ENCODE measurements at regions not wholly inside any gene's neighbourhood (a gene's known extent, or its start where the extent isn't known, plus 50 kb on each side); places are given as distances from the start of the nearest gene placed in this dataset.

DNA sequence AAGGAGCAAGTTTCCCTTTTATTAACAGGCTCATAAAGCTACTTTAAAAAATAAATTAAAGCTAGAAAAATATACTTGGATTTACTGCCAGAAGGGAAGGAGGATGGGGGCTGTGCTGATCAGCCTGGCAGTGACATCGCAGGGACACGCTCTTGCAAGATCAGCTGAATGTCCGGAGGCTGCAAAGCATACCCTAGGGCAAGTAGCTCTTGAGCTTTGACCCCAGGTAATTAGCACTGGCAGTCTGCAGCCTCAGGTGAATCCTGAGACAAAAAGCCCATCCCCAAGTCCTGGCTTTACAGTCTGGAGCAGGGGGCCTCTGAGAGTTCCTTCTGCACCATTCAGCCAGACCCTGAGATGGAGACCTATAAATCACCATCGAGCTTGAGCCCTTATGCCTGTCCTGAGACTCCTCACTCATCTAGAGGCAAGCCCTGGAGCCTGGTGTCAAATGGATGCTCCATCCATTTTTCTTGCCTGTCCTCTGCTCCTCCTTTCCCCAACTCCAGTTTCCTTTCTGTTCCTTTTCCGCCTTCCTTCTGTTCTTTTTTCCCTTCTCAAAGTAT, 131.7 kb downstream of the TMEM114 start:
- Histone ChIP-seq H3K4me3 (no peak overlapping the region), H3K27ac (no peak overlapping the region), H3K27me3 (no peaks in the 10 kb centered on the region), H3K36me3 (no peaks in the 10 kb centered on the region), H3K9me3 (peaks cover 0 to 8% (median 0%) of the 10 kb centered on the region in 3 donors), H3K4me1 (no peaks in the 10 kb centered on the region)
- TF ChIP-seq, protein P1, sequence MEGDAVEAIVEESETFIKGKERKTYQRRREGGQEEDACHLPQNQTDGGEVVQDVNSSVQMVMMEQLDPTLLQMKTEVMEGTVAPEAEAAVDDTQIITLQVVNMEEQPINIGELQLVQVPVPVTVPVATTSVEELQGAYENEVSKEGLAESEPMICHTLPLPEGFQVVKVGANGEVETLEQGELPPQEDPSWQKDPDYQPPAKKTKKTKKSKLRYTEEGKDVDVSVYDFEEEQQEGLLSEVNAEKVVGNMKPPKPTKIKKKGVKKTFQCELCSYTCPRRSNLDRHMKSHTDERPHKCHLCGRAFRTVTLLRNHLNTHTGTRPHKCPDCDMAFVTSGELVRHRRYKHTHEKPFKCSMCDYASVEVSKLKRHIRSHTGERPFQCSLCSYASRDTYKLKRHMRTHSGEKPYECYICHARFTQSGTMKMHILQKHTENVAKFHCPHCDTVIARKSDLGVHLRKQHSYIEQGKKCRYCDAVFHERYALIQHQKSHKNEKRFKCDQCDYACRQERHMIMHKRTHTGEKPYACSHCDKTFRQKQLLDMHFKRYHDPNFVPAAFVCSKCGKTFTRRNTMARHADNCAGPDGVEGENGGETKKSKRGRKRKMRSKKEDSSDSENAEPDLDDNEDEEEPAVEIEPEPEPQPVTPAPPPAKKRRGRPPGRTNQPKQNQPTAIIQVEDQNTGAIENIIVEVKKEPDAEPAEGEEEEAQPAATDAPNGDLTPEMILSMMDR (IDR thresholded peaks at IDR 0.05), result no peak
- no peak for DNase-seq
- intact Hi-C loops (cut with DNase I; ENCODE audit: low total_unique reads), result no loop called here

DNA sequence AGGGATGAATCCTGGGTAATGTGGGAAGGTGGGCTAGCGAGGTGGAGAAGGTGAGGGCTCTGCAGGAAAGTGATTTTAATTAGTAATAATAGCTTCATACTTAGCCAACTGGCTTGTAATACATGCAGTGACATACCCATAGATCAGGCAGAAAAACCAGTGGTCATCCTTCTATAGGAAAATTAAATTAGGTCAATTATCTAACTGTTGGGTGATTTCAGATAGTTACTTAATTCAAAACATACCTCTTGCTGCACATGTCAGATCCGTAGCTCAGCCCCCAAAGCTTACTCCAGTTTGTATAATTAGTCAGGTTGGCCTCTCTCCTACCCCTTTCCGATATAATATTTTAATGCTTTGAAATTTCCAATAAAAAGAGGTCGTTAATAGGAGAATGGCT, 137.0 kb downstream of the TMEM114 start:
- Histone ChIP-seq H3K4me1 (no peaks in the 10 kb centered on the region), H3K4me3 (no peak overlapping the region), H3K27me3 (no peaks in the 10 kb centered on the region), H3K9me3 (peaks cover 0 to 8% (median 0%) of the 10 kb centered on the region in 3 donors), H3K36me3 (no peaks in the 10 kb centered on the region), H3K27ac (no peak overlapping the region)
- TF ChIP-seq, protein P1 (IDR thresholded peaks at IDR 0.05), result no peak
- DNase-seq, result no peak
- intact Hi-C loops (cut with DNase I; ENCODE audit: low total_unique reads), result no loop called here

DNA sequence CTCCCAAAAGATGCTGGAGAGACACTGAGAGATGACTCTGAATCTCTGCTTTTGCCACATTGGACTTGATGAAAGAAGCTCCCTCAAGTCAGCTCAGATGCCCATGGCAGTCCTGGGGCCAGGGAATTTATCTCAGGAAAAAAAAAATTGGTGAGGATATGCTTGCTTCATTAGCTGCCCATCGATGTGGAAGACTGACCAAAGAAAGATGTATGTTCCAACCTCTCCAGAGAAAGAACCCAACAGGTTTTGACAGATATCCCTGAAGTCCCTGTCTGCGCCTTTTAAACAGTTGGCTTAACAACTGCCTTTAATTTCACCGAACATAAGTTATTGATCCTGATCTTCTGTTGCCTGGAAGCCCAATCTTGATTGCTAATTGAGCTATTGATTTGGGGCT, 137.4 kb downstream of the TMEM114 start:
- Histone ChIP-seq H3K27ac (no peak overlapping the region), H3K4me3 (no peak overlapping the region), H3K27me3 (no peaks in the 10 kb centered on the region), H3K9me3 (peaks cover 0 to 8% (median 0%) of the 10 kb centered on the region in 3 donors), H3K4me1 (no peaks in the 10 kb centered on the region), H3K36me3 (no peaks in the 10 kb centered on the region)
- DNase-seq, result no peak
- TF ChIP-seq, protein P1 (IDR thresholded peaks at IDR 0.05), result no peak
- intact Hi-C loops (cut with DNase I; ENCODE audit: low total_unique reads), result no loop called here

DNA sequence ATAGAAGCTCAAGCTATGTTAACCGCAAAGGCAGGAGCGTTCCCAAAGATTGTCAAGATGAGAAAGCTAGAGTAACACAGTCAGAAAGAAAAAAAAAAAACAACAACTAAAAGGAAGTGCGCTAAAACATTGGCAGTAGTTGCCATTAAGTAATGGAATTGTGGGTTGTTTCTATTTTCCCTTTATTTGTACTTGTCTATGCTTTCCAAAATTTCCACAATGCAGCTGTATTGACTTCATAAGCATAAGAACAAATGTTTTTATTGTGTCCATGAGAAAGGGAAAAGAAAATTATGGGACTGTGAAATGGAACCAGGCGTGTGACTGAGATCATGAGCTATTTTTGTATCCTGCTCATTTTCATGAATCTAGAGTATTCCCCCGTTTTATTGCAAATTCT, 153.4 kb downstream of the TMEM114 start:
- H3K27ac ChIP-seq, result no peak overlapping the region
- intact Hi-C loops (cut with DNase I; ENCODE audit: low total_unique reads), result no loop called here
- DNase-seq, result no peak

DNA sequence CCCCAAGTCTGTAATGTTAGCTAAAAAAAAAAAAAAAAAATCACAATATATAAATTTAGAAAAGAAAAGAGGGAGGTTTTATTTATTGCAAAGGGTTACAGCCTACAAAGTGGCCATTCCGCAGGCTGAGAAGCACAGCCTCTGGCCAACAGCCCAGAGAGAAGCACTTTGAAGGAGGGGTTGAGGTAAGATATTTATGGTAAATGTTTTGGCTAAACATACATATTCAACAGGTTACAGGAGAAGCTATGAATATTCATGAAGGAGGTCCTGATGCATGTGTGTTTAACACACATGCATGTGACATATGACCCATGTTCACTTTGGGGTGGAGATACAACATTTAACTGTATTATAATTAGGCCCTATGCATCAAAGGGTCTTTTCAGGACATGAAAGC, 158.5 kb downstream of the TMEM114 start:
- Histone ChIP-seq H3K9me3 (no peaks in the 10 kb centered on the region), H3K27ac (no peak overlapping the region), H3K27me3 (no peaks in the 10 kb centered on the region), H3K36me3 (no peaks in the 10 kb centered on the region), H3K4me1 (no peaks in the 10 kb centered on the region), H3K4me3 (no peak overlapping the region)
- TF ChIP-seq, protein P1 (IDR thresholded peaks at IDR 0.05), result no peak
- intact Hi-C loops (cut with DNase I; ENCODE audit: low total_unique reads), result no loop called here
- DNase-seq, result no peak

More for the DNA sequence above, 153.4 kb downstream of the TMEM114 start:
- peaks cover 0 to 10% (median 0%) of the 10 kb centered on the region in 3 donors for H3K9me3 ChIP-seq
- no peaks in the 10 kb centered on the region for H3K27me3 ChIP-seq
- no peak overlapping the region for H3K4me3 ChIP-seq
- no peaks in the 10 kb centered on the region for H3K36me3 ChIP-seq
- H3K4me1 ChIP-seq, result no peaks in the 10 kb centered on the region
- TF ChIP-seq, protein P1 (IDR thresholded peaks at IDR 0.05), result no peak

DNA sequence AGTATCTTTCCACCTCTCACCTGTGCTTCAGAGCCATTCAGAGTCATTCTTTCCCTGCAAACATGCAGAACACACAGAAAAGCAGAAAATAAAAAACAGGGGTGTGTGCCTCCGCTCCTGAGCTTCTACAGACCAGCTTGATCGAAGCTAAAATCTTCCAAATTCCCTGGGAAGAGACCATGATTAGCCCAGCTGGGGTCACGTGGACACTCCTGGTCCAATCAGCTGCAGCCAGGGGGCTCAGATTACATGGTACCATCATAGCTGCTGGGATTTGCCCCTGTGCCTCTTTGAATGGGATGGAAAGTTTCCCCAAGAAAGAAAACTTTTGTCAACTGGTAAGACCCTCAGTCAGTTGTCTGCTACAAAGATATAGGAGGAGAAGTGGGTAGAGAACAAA, 159.9 kb downstream of the TMEM114 start:
- no peak overlapping the region for H3K4me3 ChIP-seq
- intact Hi-C loops (cut with DNase I; ENCODE audit: low total_unique reads), result no loop called here
- no peak overlapping the region for H3K27ac ChIP-seq
- no peaks in the 10 kb centered on the region for H3K9me3 ChIP-seq
- no peaks in the 10 kb centered on the region for H3K36me3 ChIP-seq
- TF ChIP-seq, protein P1 (IDR thresholded peaks at IDR 0.05), result no peak
- H3K27me3 ChIP-seq, result no peaks in the 10 kb centered on the region
- no peaks in the 10 kb centered on the region for H3K4me1 ChIP-seq
- DNase-seq, result no peak
